SK-N-SH (cell line): ENCODE measurements at regions not wholly inside any gene's neighbourhood (a gene's known extent, or its start where the extent isn't known, plus 50 kb on each side); places are given as distances from the start of the nearest gene placed in this dataset.
A peak's percentile ranks its signal among the peaks of the same experiment; 100 is the strongest.

Experiments
- CTCF ChIA-PET: fragments of 300-600, 350-600 bp; formaldehyde crosslinking; extraction: SDS; loops from one replicate; lab custom pipeline; 2021; lab: Yijun Ruan, JAX
- POLR2A ChIA-PET: fragments of 350-600 bp; sonication (Branson Sonifier 250); formaldehyde crosslinking; extraction: SDS; loops from one replicate; lab custom pipeline; 2020; ENCODE audit warnings: antibody characterized with exemption, inconsistent platforms; lab: Yijun Ruan, JAX
- DNase-seq: peaks from one replicate; pipeline ENCODE4 v3.0.0; 2012
- H2AFZ ChIP-seq: fragments of 200-600 bp; sonication (generic); 2 replicates; pipeline ENCODE4 v1.8.1; 2016; ENCODE audit warnings: antibody characterized with exemption, mild to moderate bottlenecking, low read depth
- H3F3A ChIP-seq: fragments of 200-600 bp; sonication (generic); replicated peaks from 2 replicates; pipeline ENCODE3; 2016; ENCODE audit warnings: antibody characterized with exemption, mild to moderate bottlenecking; ENCODE audit not compliant: insufficient read depth
- H3K27ac ChIP-seq, 2 experiments: fragments of 200-500 bp in 1 of 2; fragments of 200-600 bp in 1 of 2; sonication (Bioruptor generic) in 1 of 2; sonication (generic), shearing (Covaris generic) in 1 of 2; 2 replicates each; pipeline versions ENCODE4 v1.5.1 to v1.6.1; 2014 to 2016; ENCODE audit warnings: low read depth in 2 of 2, inconsistent platforms in 1 of 2, low read length in 1 of 2, mild to moderate bottlenecking in 1 of 2, mixed read lengths in 1 of 2
- H3K27me3 ChIP-seq: fragments of 200-600 bp; sonication (generic), shearing (Covaris generic); 2 replicates; pipeline ENCODE4 v1.6.1; 2016; ENCODE audit warnings: mixed run types; ENCODE audit not compliant: insufficient read depth
- H3K36me3 ChIP-seq, 2 experiments: fragments of 200-500 bp in 1 of 2; fragments of 200-600 bp in 1 of 2; sonication (Bioruptor generic) in 1 of 2; sonication (generic) in 1 of 2; replicated peaks in 1 of 2; 2 replicates each; pipeline versions ENCODE3 to v1.5.1; 2014 to 2016; ENCODE audit warnings: low read length in 1 of 2, mild to moderate bottlenecking in 1 of 2; ENCODE audit not compliant: insufficient read depth in 2 of 2, control insufficient read depth in 1 of 2
- H3K4me1 ChIP-seq, 2 experiments: fragments of 200-500 bp in 1 of 2; fragments of 200-600 bp in 1 of 2; sonication (Bioruptor generic) in 1 of 2; sonication (generic), shearing (Covaris generic) in 1 of 2; 2 replicates each; pipeline versions ENCODE4 v1.5.1 to v1.6.1; 2014 to 2016; ENCODE audit warnings: low read depth in 1 of 2, low read length in 1 of 2, mixed run types in 1 of 2; ENCODE audit not compliant: insufficient read depth in 2 of 2, control insufficient read depth in 1 of 2
- H3K4me2 ChIP-seq: fragments of 200-600 bp; sonication (generic), shearing (Covaris generic); 2 replicates; pipeline ENCODE4 v1.6.1; 2017; ENCODE audit warnings: mixed run types
- H3K4me3 ChIP-seq, 2 experiments: fragments of 200-500 bp in 1 of 2; fragments of 200-600 bp in 1 of 2; sonication (Bioruptor generic) in 1 of 2; sonication (generic), shearing (Covaris generic) in 1 of 2; 2 replicates each; pipeline versions ENCODE4 v1.5.1 to v1.8.1; 2014 to 2016; ENCODE audit warnings: low read depth in 2 of 2, inconsistent platforms in 1 of 2, low read length in 1 of 2, mild to moderate bottlenecking in 1 of 2, mixed read lengths in 1 of 2, moderate library complexity in 1 of 2
- H3K79me2 ChIP-seq: fragments of 200-600 bp; sonication (generic); 2 replicates; pipeline ENCODE4 v1.8.1; 2017; ENCODE audit warnings: mild to moderate bottlenecking; ENCODE audit not compliant: insufficient read depth
- H3K9ac ChIP-seq: fragments of 200-600 bp; sonication (generic); 2 replicates; pipeline ENCODE4 v1.6.1; 2017; ENCODE audit warnings: mixed run types
- H3K9me2 ChIP-seq: fragments of 200-600 bp; sonication (generic); 2 replicates; pipeline ENCODE4 v1.6.1; 2017; ENCODE audit warnings: mixed run types
- H3K9me3 ChIP-seq: fragments of 200-600 bp; sonication (generic); 2 replicates; pipeline ENCODE4 v1.6.1; 2017; ENCODE audit warnings: mixed run types, mild to moderate bottlenecking, moderate library complexity
- H4K20me1 ChIP-seq: fragments of 200-600 bp; sonication (generic); 2 replicates; pipeline ENCODE4 v1.6.1; 2017; ENCODE audit warnings: mild to moderate bottlenecking, mixed run types; ENCODE audit not compliant: insufficient read depth
- EP300 ChIP-seq, 2 experiments: IDR thresholded peaks; 2 replicates each; pipeline versions ENCODE4 v1.4.0 to v1.6.1; 2012; ENCODE audit warnings: borderline replicate concordance in 1 of 2, low read depth in 1 of 2, low read length in 1 of 2
- EZH2phosphoT487 ChIP-seq: fragments of 200-600 bp; sonication (generic); IDR thresholded peaks from 2 replicates; pipeline ENCODE4 v1.6.1; 2017; ENCODE audit warnings: low read depth, mixed run types, mild to moderate bottlenecking, antibody characterized with exemption, moderate library complexity, borderline replicate concordance
- FOSL2 ChIP-seq: IDR thresholded peaks from 2 replicates; pipeline ENCODE4 v1.4.0; 2012; ENCODE audit warnings: low read depth, mild to moderate bottlenecking, moderate library complexity, borderline replicate concordance
- GABPA ChIP-seq: IDR thresholded peaks from 2 replicates; pipeline ENCODE4 v1.4.0; 2012; ENCODE audit warnings: low read depth, mild to moderate bottlenecking
- JUND ChIP-seq: IDR thresholded peaks from 2 replicates; pipeline ENCODE4 v1.4.0; 2012
- MEF2A ChIP-seq: IDR thresholded peaks from 2 replicates; pipeline ENCODE4 v1.4.0; 2012; ENCODE audit warnings: low read depth, borderline replicate concordance
- MXI1 ChIP-seq: IDR thresholded peaks from 2 replicates; pipeline ENCODE4 v1.6.1; 2012; ENCODE audit warnings: mild to moderate bottlenecking, low read depth, low read length, improper control_type of control experiment
- NFIC ChIP-seq: IDR thresholded peaks from 2 replicates; pipeline ENCODE4 v1.4.0; 2012; ENCODE audit warnings: borderline replicate concordance
- NRF1 ChIP-seq: IDR thresholded peaks from 2 replicates; pipeline ENCODE4 v1.6.1; 2012; ENCODE audit warnings: low read depth, mild to moderate bottlenecking, low read length
- RAD21 ChIP-seq: IDR thresholded peaks from 2 replicates; pipeline ENCODE4 v1.6.1; 2012; ENCODE audit warnings: mild to moderate bottlenecking, low read length
- RFX5 ChIP-seq: IDR thresholded peaks from 2 replicates; pipeline ENCODE4 v1.6.1; 2012; ENCODE audit warnings: mild to moderate bottlenecking, improper control_type of control experiment, low read length
- RXRA ChIP-seq: IDR thresholded peaks from 2 replicates; pipeline ENCODE4 v1.4.0; 2012; ENCODE audit warnings: low read depth, mild to moderate bottlenecking, borderline replicate concordance
- SIN3A ChIP-seq: IDR thresholded peaks from 2 replicates; pipeline ENCODE4 v1.6.1; 2012; ENCODE audit warnings: low read depth, mild to moderate bottlenecking, low read length, moderate library complexity, borderline replicate concordance
- SMC3 ChIP-seq: IDR thresholded peaks from 2 replicates; pipeline ENCODE4 v1.6.1; 2012; ENCODE audit warnings: low read depth, low read length, improper control_type of control experiment
- TCF12 ChIP-seq: IDR thresholded peaks from 2 replicates; pipeline ENCODE4 v1.4.0; 2012
- TEAD4 ChIP-seq: IDR thresholded peaks from 2 replicates; pipeline ENCODE4 v1.4.0; 2012; ENCODE audit warnings: mild to moderate bottlenecking, borderline replicate concordance; ENCODE audit not compliant: insufficient read depth
- WGBS: methylation state at CpG from one replicate; pipeline ENCODE4 v1.1.6; 2017; ENCODE audit warnings: low lambda C conversion rate; 5-methylcytosine and 5-hydroxymethylcytosine counted together
- TF ChIP-seq, protein P1 (sequence below): IDR thresholded peaks from 2 replicates; pipeline ENCODE4; 2012
- TF ChIP-seq, protein P2 (sequence below): IDR thresholded peaks from 2 replicates; pipeline ENCODE4 v1.4.0; 2012; ENCODE audit warnings: low read depth, borderline replicate concordance
- TF ChIP-seq, protein P3 (sequence below): fragments of 200-600 bp; sonication (generic); IDR thresholded peaks from 2 replicates; pipeline ENCODE4 v1.6.1; 2017; ENCODE audit warnings: antibody characterized with exemption, mild to moderate bottlenecking, moderate library complexity
- TF ChIP-seq, protein P4 (sequence below): IDR thresholded peaks from 2 replicates; pipeline ENCODE4 v1.6.1; 2012; ENCODE audit warnings: mild to moderate bottlenecking, low read depth, low read length, moderate library complexity
- TF ChIP-seq, protein P5 (sequence below): IDR thresholded peaks from 2 replicates; pipeline ENCODE4 v1.4.0; 2012; ENCODE audit warnings: low read depth
- TF ChIP-seq, protein P6 (sequence below): fragments of 150-350 bp; IDR thresholded peaks from 2 replicates; pipeline ENCODE4 v1.6.1; 2016; ENCODE audit warnings: mild to moderate bottlenecking, low read depth, low read length

DNA sequence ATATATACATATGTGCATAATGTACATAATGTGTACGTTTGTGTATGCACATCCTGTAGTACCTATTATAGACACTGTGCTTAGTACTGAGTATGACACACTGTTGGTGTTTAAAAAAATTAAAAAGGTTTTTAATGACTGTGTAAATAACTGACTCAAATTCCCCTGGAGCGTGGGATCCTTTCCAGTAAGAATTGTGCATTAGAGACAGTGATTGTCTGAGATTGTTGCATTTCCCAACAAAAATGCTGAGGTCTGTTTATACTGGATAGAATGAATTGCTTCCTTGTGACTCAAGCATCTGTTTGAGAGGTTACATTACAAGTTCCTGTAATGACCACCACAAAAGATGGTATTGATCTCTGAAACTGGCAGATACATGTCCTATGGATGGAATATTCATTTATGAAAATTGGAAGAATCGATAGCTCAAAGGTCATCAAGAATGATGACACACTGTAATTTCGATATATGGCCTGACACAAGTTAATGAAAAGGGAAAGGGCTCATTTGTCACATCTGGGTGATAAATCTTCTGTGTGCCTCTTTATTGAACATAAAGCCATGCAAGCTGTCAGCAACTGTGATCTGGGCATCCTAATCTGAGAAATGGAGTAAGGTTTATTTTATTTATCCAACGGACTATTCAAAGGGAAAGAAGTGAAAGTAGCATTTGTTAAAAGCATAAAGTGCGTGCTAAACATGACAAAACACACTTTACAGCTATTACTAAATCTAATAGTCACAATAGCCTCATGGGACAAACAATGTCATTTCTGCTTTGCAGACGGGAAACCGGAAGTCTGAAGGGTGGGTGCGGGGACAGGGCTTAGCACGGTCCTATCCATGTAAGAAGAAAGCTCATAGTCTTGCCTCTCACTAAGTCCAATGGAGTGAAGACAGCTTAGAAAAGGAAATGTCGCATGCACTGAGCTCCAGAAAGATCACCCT lies 228.8 kb downstream of the CDH11 start:
- DNase-seq, result no peak
- Histone ChIP-seq H2AFZ (no peak overlapping the region), H3K4me1 (peaks cover under 1 to 15% of the 10 kb centered on the region in 2 experiments), H3K27me3 (no peaks in the 10 kb centered on the region), H3F3A (peaks cover 7% of the 10 kb centered on the region), H3K4me3 (no peak overlapping the region), H3K27ac (peak overlapping the region in 1 of 2 experiments; percentile 85; a peak in 2 of 4 replicates), H3K79me2 (no peaks in the 10 kb centered on the region), H3K36me3 (no peaks in the 10 kb centered on the region), H3K9ac (0 out of 2 replicates have a peak overlapping the region, but pooled peaks have one; percentile 6), H3K4me2 (peak overlapping the region; percentile 18; the same call in 1 of the 2 replicates), H3K9me3 (no peaks in the 10 kb centered on the region), H4K20me1 (no peaks in the 10 kb centered on the region), H3K9me2 (no peaks in the 10 kb centered on the region)
- ChIA-PET POLR2A (no interaction called here), CTCF (no interaction called here)
- WGBS, result 80% methylated on average over 11 of the region's 11 CpGs
- TF ChIP-seq RXRA (no peak), FOSL2 (peak; percentile 38; the same call in 1 of the 2 replicates), NRF1 (no peak), RFX5 (no peak), SMC3 (no peak), EP300 (IDR thresholded peaks at IDR 0.05; ENCODE audit: borderline replicate concordance in 1 of 2, low read depth in 1 of 2, low read length in 1 of 2) (no peak), TCF12 (peak; percentile 81), EZH2phosphoT487 (no peak), NFIC (no peak), RAD21 (no peak), SIN3A (no peak), JUND (peak; percentile 50), GABPA (no peak), MEF2A (no peak), MXI1 (no peak), TEAD4 (no peak)
- TF ChIP-seq, protein P1, sequence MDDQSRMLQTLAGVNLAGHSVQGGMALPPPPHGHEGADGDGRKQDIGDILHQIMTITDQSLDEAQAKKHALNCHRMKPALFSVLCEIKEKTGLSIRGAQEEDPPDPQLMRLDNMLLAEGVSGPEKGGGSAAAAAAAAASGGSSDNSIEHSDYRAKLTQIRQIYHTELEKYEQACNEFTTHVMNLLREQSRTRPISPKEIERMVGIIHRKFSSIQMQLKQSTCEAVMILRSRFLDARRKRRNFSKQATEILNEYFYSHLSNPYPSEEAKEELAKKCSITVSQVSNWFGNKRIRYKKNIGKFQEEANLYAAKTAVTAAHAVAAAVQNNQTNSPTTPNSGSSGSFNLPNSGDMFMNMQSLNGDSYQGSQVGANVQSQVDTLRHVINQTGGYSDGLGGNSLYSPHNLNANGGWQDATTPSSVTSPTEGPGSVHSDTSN, result peak; percentile 54
- TF ChIP-seq, protein P2, sequence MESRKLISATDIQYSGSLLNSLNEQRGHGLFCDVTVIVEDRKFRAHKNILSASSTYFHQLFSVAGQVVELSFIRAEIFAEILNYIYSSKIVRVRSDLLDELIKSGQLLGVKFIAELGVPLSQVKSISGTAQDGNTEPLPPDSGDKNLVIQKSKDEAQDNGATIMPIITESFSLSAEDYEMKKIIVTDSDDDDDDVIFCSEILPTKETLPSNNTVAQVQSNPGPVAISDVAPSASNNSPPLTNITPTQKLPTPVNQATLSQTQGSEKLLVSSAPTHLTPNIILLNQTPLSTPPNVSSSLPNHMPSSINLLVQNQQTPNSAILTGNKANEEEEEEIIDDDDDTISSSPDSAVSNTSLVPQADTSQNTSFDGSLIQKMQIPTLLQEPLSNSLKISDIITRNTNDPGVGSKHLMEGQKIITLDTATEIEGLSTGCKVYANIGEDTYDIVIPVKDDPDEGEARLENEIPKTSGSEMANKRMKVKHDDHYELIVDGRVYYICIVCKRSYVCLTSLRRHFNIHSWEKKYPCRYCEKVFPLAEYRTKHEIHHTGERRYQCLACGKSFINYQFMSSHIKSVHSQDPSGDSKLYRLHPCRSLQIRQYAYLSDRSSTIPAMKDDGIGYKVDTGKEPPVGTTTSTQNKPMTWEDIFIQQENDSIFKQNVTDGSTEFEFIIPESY, result no peak
- TF ChIP-seq, protein P3, sequence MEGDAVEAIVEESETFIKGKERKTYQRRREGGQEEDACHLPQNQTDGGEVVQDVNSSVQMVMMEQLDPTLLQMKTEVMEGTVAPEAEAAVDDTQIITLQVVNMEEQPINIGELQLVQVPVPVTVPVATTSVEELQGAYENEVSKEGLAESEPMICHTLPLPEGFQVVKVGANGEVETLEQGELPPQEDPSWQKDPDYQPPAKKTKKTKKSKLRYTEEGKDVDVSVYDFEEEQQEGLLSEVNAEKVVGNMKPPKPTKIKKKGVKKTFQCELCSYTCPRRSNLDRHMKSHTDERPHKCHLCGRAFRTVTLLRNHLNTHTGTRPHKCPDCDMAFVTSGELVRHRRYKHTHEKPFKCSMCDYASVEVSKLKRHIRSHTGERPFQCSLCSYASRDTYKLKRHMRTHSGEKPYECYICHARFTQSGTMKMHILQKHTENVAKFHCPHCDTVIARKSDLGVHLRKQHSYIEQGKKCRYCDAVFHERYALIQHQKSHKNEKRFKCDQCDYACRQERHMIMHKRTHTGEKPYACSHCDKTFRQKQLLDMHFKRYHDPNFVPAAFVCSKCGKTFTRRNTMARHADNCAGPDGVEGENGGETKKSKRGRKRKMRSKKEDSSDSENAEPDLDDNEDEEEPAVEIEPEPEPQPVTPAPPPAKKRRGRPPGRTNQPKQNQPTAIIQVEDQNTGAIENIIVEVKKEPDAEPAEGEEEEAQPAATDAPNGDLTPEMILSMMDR, result no peak
- TF ChIP-seq, protein P4, sequence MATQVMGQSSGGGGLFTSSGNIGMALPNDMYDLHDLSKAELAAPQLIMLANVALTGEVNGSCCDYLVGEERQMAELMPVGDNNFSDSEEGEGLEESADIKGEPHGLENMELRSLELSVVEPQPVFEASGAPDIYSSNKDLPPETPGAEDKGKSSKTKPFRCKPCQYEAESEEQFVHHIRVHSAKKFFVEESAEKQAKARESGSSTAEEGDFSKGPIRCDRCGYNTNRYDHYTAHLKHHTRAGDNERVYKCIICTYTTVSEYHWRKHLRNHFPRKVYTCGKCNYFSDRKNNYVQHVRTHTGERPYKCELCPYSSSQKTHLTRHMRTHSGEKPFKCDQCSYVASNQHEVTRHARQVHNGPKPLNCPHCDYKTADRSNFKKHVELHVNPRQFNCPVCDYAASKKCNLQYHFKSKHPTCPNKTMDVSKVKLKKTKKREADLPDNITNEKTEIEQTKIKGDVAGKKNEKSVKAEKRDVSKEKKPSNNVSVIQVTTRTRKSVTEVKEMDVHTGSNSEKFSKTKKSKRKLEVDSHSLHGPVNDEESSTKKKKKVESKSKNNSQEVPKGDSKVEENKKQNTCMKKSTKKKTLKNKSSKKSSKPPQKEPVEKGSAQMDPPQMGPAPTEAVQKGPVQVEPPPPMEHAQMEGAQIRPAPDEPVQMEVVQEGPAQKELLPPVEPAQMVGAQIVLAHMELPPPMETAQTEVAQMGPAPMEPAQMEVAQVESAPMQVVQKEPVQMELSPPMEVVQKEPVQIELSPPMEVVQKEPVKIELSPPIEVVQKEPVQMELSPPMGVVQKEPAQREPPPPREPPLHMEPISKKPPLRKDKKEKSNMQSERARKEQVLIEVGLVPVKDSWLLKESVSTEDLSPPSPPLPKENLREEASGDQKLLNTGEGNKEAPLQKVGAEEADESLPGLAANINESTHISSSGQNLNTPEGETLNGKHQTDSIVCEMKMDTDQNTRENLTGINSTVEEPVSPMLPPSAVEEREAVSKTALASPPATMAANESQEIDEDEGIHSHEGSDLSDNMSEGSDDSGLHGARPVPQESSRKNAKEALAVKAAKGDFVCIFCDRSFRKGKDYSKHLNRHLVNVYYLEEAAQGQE, result no peak
- TF ChIP-seq, protein P5, sequence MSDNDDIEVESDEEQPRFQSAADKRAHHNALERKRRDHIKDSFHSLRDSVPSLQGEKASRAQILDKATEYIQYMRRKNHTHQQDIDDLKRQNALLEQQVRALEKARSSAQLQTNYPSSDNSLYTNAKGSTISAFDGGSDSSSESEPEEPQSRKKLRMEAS, result no peak
- TF ChIP-seq, protein P6, sequence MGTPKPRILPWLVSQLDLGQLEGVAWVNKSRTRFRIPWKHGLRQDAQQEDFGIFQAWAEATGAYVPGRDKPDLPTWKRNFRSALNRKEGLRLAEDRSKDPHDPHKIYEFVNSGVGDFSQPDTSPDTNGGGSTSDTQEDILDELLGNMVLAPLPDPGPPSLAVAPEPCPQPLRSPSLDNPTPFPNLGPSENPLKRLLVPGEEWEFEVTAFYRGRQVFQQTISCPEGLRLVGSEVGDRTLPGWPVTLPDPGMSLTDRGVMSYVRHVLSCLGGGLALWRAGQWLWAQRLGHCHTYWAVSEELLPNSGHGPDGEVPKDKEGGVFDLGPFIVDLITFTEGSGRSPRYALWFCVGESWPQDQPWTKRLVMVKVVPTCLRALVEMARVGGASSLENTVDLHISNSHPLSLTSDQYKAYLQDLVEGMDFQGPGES, result no peak
